Hepatocyte (in vitro differentiated cells): ENCODE measurements at regions not wholly inside any gene's neighbourhood (a gene's known extent, or its start where the extent isn't known, plus 50 kb on each side); places are given as distances from the start of the nearest gene placed in this dataset.

Experiments used
- DNase-seq: peaks from one replicate; pipeline ENCODE4 v3.0.0-alpha.2; 2016; ENCODE audit warnings: low spot score
- H2AFZ ChIP-seq: fragments of 200-600 bp; sonication (generic); 2 replicates; pipeline ENCODE4 v1.6.0; 2016; ENCODE audit warnings: antibody characterized with exemption, mild to moderate bottlenecking
- H3K27ac ChIP-seq: fragments of 200-600 bp; sonication (generic); 2 replicates; pipeline ENCODE4 v1.5.1; 2016; ENCODE audit warnings: mild to moderate bottlenecking
- H3K27me3 ChIP-seq: fragments of 200-600 bp; sonication (generic); 2 replicates; pipeline ENCODE4 v1.6.1; 2016
- H3K36me3 ChIP-seq: fragments of 200-600 bp; sonication (generic); replicated peaks from 2 replicates; pipeline ENCODE4 v1.5.1; 2016; ENCODE audit warnings: low read depth; ENCODE audit not compliant: insufficient read depth
- H3K4me1 ChIP-seq: fragments of 200-600 bp; sonication (generic); 2 replicates; pipeline ENCODE4 v1.5.1; 2016; ENCODE audit warnings: mild to moderate bottlenecking, moderate library complexity; ENCODE audit not compliant: insufficient read depth
- H3K4me2 ChIP-seq: fragments of 200-600 bp; sonication (generic); 2 replicates; pipeline ENCODE4 v1.6.0; 2016
- H3K4me3 ChIP-seq: fragments of 200-600 bp; sonication (generic); 2 replicates; pipeline ENCODE4 v1.5.1; 2016; ENCODE audit warnings: mild to moderate bottlenecking
- H3K79me2 ChIP-seq: fragments of 200-600 bp; sonication (generic); 2 replicates; pipeline ENCODE4 v1.6.0; 2017; ENCODE audit warnings: mild to moderate bottlenecking
- H3K9me2 ChIP-seq: fragments of 200-600 bp; sonication (generic); replicated peaks from 2 replicates; pipeline ENCODE4 v1.6.0; 2017; ENCODE audit warnings: mild to moderate bottlenecking; ENCODE audit not compliant: insufficient read depth
- H3K9me3 ChIP-seq: fragments of 200-600 bp; sonication (generic); 2 replicates; pipeline ENCODE4 v1.5.1; 2016; ENCODE audit warnings: low read depth, mild to moderate bottlenecking
- H4K20me1 ChIP-seq: fragments of 200-600 bp; sonication (generic); 2 replicates; pipeline ENCODE4 v1.6.0; 2016; ENCODE audit warnings: mild to moderate bottlenecking; ENCODE audit not compliant: insufficient read depth, poor library complexity, severe bottlenecking
- CTCF ChIP-seq: fragments of 200-600 bp; sonication (generic); IDR thresholded peaks from 2 replicates; pipeline ENCODE4 v1.5.1; 2016; ENCODE audit warnings: antibody characterized with exemption, mild to moderate bottlenecking; ENCODE audit not compliant: poor library complexity
- EZH2 ChIP-seq: fragments of 200-600 bp; sonication (generic); IDR thresholded peaks from 2 replicates; pipeline ENCODE4 v1.6.1; 2016; ENCODE audit warnings: antibody characterized with exemption, mild to moderate bottlenecking, borderline replicate concordance
- EZH2phosphoT487 ChIP-seq: fragments of 200-600 bp; sonication (generic); IDR thresholded peaks from one replicate; pipeline ENCODE4 v1.6.1; 2018; ENCODE audit warnings: antibody characterized with exemption, mild to moderate bottlenecking, low read depth, moderate library complexity; ENCODE audit not compliant: unreplicated experiment, severe bottlenecking
- WGBS: methylation state at CpG from one replicate; pipeline ENCODE4 v1.1.6; 2016; ENCODE audit warnings: low lambda C conversion rate; ENCODE audit errors: missing lambda C conversion rate; 5-methylcytosine and 5-hydroxymethylcytosine counted together

DNA sequence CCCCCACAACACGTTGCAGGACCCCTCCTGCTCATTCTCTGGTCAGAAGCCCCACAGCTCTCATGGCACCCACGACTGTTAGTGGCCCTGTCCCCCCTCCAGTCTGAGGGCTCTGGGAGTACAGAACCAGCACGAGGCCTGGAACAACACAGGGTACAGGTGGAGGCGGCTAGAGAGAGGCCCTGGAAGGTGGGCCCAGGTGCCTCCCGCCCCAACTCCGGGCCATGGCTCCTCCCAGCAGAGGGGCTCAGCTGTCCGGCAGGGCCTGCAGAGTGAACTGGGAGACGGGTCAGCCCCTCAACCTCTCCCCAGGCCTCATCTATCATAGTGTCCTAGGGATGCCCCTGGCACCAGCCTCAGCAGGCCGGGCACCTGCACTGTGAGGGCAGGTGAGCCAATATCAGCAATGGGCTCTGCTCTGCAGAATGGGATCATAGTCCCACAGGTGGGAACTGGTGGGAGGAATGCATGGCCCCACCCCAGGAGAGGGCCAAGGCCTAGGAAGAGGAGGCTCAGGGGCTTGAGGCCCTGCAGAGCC, 58.6 kb downstream of the BARX1 start:
- no peak overlapping the region for H2AFZ ChIP-seq
- H3K79me2 ChIP-seq = no peaks in the 10 kb centered on the region
- no peaks in the 10 kb centered on the region for H3K9me2 ChIP-seq
- TF ChIP-seq CTCF (no peak), EZH2phosphoT487 (no peak), EZH2 (no peak)
- peaks cover 6% of the 10 kb centered on the region for H3K4me1 ChIP-seq
- no peaks in the 10 kb centered on the region for H3K36me3 ChIP-seq
- no peaks in the 10 kb centered on the region for H3K9me3 ChIP-seq
- H3K4me3 ChIP-seq = no peak overlapping the region
- no peak overlapping the region for H3K4me2 ChIP-seq
- H4K20me1 ChIP-seq = no peaks in the 10 kb centered on the region
- no peaks in the 10 kb centered on the region for H3K27me3 ChIP-seq
- DNase-seq = no peak
- WGBS = 86% methylated on average over 9 of the region's 9 CpGs
- H3K27ac ChIP-seq = no peak overlapping the region

DNA sequence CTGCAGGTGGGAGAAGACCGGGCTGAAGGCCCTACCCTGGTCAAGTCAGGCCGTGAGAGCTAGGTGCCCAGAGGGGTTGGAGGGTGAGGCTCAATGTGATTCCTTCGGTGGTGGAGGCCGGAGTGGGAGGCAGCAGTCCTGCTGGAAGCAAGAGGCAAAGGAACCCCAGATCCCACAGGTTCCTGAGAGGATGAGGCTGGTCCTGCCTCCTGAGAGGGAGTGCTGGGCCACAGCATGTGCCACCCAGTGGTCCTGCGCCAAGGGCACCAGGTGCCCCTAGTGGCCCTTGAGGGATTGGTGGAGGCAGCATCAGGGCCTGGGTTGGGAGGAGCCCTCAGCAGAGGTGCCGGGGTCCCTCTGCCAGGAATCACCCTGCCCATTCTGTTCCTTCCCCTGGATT, 59.1 kb downstream of the BARX1 start:
- Histone ChIP-seq H2AFZ (no peak overlapping the region), H3K4me2 (no peak overlapping the region), H3K27me3 (no peaks in the 10 kb centered on the region), H3K9me2 (no peaks in the 10 kb centered on the region), H3K36me3 (no peaks in the 10 kb centered on the region), H3K9me3 (no peaks in the 10 kb centered on the region), H3K4me1 (peaks cover 6% of the 10 kb centered on the region), H4K20me1 (no peaks in the 10 kb centered on the region), H3K27ac (no peak overlapping the region), H3K79me2 (no peaks in the 10 kb centered on the region), H3K4me3 (no peak overlapping the region)
- DNase-seq = no peak
- WGBS = 94% methylated on average over 6 of the region's 6 CpGs
- TF ChIP-seq EZH2 = no peak
- no peak for TF ChIP-seq CTCF
- TF ChIP-seq EZH2phosphoT487 = no peak

DNA sequence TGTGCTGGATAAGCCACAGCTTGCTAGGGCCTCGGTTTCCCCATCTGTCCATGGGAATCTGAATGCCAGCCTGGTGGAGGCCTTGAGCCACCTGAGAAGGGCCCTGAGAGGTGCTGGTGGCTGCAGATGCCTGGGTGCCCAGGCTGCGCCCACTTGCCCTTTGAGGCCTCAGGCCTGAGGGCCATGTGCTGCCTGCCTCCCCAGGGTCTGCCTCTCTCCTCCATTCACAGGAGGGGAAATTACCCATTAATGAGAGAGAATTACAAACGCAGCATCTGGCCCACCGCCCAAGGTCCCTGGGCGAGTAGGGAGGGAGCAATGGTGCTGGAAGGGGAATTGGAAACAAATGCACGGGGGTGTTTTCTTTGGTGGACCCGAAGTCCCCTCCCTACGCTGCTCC, 59.6 kb downstream of the BARX1 start:
- WGBS = 73% methylated on average over 8 of the region's 8 CpGs
- H3K4me2 ChIP-seq = no peak overlapping the region
- H3K79me2 ChIP-seq = no peaks in the 10 kb centered on the region
- no peak for DNase-seq
- no peaks in the 10 kb centered on the region for H4K20me1 ChIP-seq
- no peaks in the 10 kb centered on the region for H3K27me3 ChIP-seq
- no peak overlapping the region for H2AFZ ChIP-seq
- no peak overlapping the region for H3K4me3 ChIP-seq
- no peak overlapping the region for H3K27ac ChIP-seq
- no peaks in the 10 kb centered on the region for H3K36me3 ChIP-seq
- H3K9me2 ChIP-seq = no peaks in the 10 kb centered on the region
- no peaks in the 10 kb centered on the region for H3K9me3 ChIP-seq
- peaks cover 6% of the 10 kb centered on the region for H3K4me1 ChIP-seq
- TF ChIP-seq EZH2phosphoT487 = no peak
- TF ChIP-seq CTCF = no peak
- no peak for TF ChIP-seq EZH2

- no peak overlapping the region for H2AFZ ChIP-seq
- no peak overlapping the region for H3K4me2 ChIP-seq
- H3K9me2 ChIP-seq = no peaks in the 10 kb centered on the region
- H3K79me2 ChIP-seq = no peaks in the 10 kb centered on the region
- no peaks in the 10 kb centered on the region for H4K20me1 ChIP-seq
- no peak for DNase-seq
- H3K36me3 ChIP-seq = no peaks in the 10 kb centered on the region
- H3K27me3 ChIP-seq = no peaks in the 10 kb centered on the region
- TF ChIP-seq EZH2phosphoT487 (no peak), EZH2 (no peak), CTCF (no peak)
- peaks cover 6% of the 10 kb centered on the region for H3K4me1 ChIP-seq
- WGBS = 92% methylated on average over 6 of the region's 6 CpGs
- H3K9me3 ChIP-seq = no peaks in the 10 kb centered on the region
- peak overlapping the region; percentile 88 for H3K27ac ChIP-seq
- no peak overlapping the region for H3K4me3 ChIP-seq
Observed at GRCh38 chr9:93894691-93895079, 60.5 kb downstream of the BARX1 start.
